ENCODE measurements at regions not wholly inside any gene's neighbourhood (a gene's known extent, or its start where the extent isn't known, plus 50 kb on each side); places are given as distances from the start of the nearest gene placed in this dataset.

- Histone ChIP-seq H3K4me3 (no peak overlapping the region), H3K4me1 (no peaks in the 10 kb centered on the region), H3K27me3 (ENCODE audit: low read depth) (peaks cover 7% of the 10 kb centered on the region), H3K36me3 (no peaks in the 10 kb centered on the region), H3K9me3 (peaks cover 6% of the 10 kb centered on the region), H3K27ac (no peak overlapping the region)
- intact Hi-C loops (cut with DNase I), result no loop called here
- ATAC-seq, result no peak
- no peak for DNase-seq
- no peak for TF ChIP-seq CTCF (IDR thresholded peaks at IDR 0.05)
Measured at GRCh38 chr16:86373276-86373901, 136.9 kb upstream of the FOXF1 start.

- intact Hi-C loops (cut with DNase I), result no loop called here
- Histone ChIP-seq H3K9me3 (peaks cover 6% of the 10 kb centered on the region), H3K4me3 (no peak overlapping the region), H3K4me1 (no peaks in the 10 kb centered on the region), H3K27me3 (ENCODE audit: low read depth) (peaks cover 7% of the 10 kb centered on the region), H3K36me3 (no peaks in the 10 kb centered on the region), H3K27ac (no peak overlapping the region)
- no peak for ATAC-seq
- TF ChIP-seq CTCF (IDR thresholded peaks at IDR 0.05), result no peak
- no peak for DNase-seq
Measured at GRCh38 chr16:86374603-86375130, 135.7 kb upstream of the FOXF1 start.

GRCh38 chr16:86375364-86375763, 135.0 kb upstream of the FOXF1 start:
- DNase-seq, result no peak
- Histone ChIP-seq H3K27me3 (ENCODE audit: low read depth) (peaks cover 7% of the 10 kb centered on the region), H3K36me3 (no peaks in the 10 kb centered on the region), H3K9me3 (peaks cover 6% of the 10 kb centered on the region), H3K27ac (no peak overlapping the region), H3K4me1 (no peaks in the 10 kb centered on the region), H3K4me3 (no peak overlapping the region)
- intact Hi-C loops (cut with DNase I), result no loop called here
- ATAC-seq, result no peak
- no peak for TF ChIP-seq CTCF (IDR thresholded peaks at IDR 0.05)

- peaks cover 6% of the 10 kb centered on the region for H3K9me3 ChIP-seq
- no peaks in the 10 kb centered on the region for H3K36me3 ChIP-seq
- H3K4me3 ChIP-seq, result no peak overlapping the region
- ATAC-seq (no peak), DNase-seq (no peak)
- H3K4me1 ChIP-seq, result no peaks in the 10 kb centered on the region
- no peak for TF ChIP-seq CTCF (IDR thresholded peaks at IDR 0.05)
- intact Hi-C loops (cut with DNase I), result no loop called here
- no peak overlapping the region for H3K27ac ChIP-seq
- peaks cover 7% of the 10 kb centered on the region for H3K27me3 ChIP-seq (ENCODE audit: low read depth)
Measured at GRCh38 chr16:86375851-86376250, 134.5 kb upstream of the FOXF1 start.

- Histone ChIP-seq H3K4me1 (no peaks in the 10 kb centered on the region), H3K9me3 (peaks cover 6% of the 10 kb centered on the region), H3K4me3 (no peak overlapping the region), H3K27me3 (ENCODE audit: low read depth) (peaks cover 7% of the 10 kb centered on the region), H3K36me3 (no peaks in the 10 kb centered on the region), H3K27ac (no peak overlapping the region)
- no peak for TF ChIP-seq CTCF (IDR thresholded peaks at IDR 0.05)
- ATAC-seq (no peak), DNase-seq (no peak)
- intact Hi-C loops (cut with DNase I), result no loop called here
Measured at GRCh38 chr16:86376837-86377236, 133.5 kb upstream of the FOXF1 start.
